CD4-positive, alpha-beta T cell (primary cell): ENCODE measurements at regions not wholly inside any gene's neighbourhood (a gene's known extent, or its start where the extent isn't known, plus 50 kb on each side); places are given as distances from the start of the nearest gene placed in this dataset.
"Not testable (repeated sequence)": the region's sequence is repeated elsewhere in the genome, so short reads cannot be mapped to it uniquely, and the experiment has no call there.

Source experiments
- ATAC-seq: fragments of 200-7000 bp; cut with Tn5 transposase; one replicate; pipeline ENCODE4 v1.10.0; 2022; ENCODE audit warnings: mild to moderate bottlenecking; ENCODE audit not compliant: poor library complexity
- CTCF ChIA-PET: fragments of 350-600 bp; sonication (Branson Sonifier 250); formaldehyde crosslinking; loops from one replicate; lab custom pipeline; 2021; ENCODE audit warnings: antibody characterized with exemption, inconsistent platforms; lab: Charles Lee
- POLR2A ChIA-PET: fragments of 350-600 bp; sonication (Branson Sonifier 250); formaldehyde crosslinking; loops from one replicate; lab custom pipeline; 2021; ENCODE audit warnings: antibody characterized with exemption, inconsistent platforms; lab: Charles Lee
- DNase-seq, 14 experiments: peaks; one replicate each; pipeline ENCODE4 v3.0.0-alpha.2; 2013 to 2020; ENCODE audit warnings: mixed read lengths in 2 of 14
- H3K27ac ChIP-seq, 2 donors: one replicate each; pipeline versions ENCODE4 v1.5.1 to v1.7.0; 2013; ENCODE audit warnings: low read length in 2 of 2, low read depth in 1 of 2, mild to moderate bottlenecking in 1 of 2
- H3K27me3 ChIP-seq, 2 experiments: 1 replicate in 1 of 2; 2 replicates in 1 of 2; pipeline versions ENCODE4 v1.6.1 to v1.7.0; 2013; ENCODE audit warnings: low read length in 2 of 2, control low read depth in 1 of 2, mild to moderate bottlenecking in 1 of 2, moderate library complexity in 1 of 2; ENCODE audit not compliant: insufficient read depth in 2 of 2, control insufficient read depth in 1 of 2
- H3K36me3 ChIP-seq: one replicate; pipeline ENCODE4 v1.6.1; 2013; ENCODE audit warnings: low read length, control low read depth; ENCODE audit not compliant: insufficient read depth
- H3K4me1 ChIP-seq: one replicate; pipeline ENCODE4 v1.6.1; 2013; ENCODE audit warnings: low read length, control low read depth; ENCODE audit not compliant: insufficient read depth
- H3K4me3 ChIP-seq: one replicate; pipeline ENCODE4 v1.5.1; 2013; ENCODE audit warnings: mild to moderate bottlenecking, low read length, moderate library complexity
- H3K9me3 ChIP-seq, 2 experiments: 1 replicate in 1 of 2; 2 replicates in 1 of 2; pipeline versions ENCODE4 v1.6.1 to v1.7.0; 2013; ENCODE audit warnings: low read length in 2 of 2, mild to moderate bottlenecking in 2 of 2, control low read depth in 1 of 2, moderate library complexity in 1 of 2; ENCODE audit not compliant: control insufficient read depth in 1 of 2, insufficient read depth in 1 of 2
- H3K27ac Mint-ChIP-seq: one replicate; pipeline ENCODE4 v1.8.0; 2020; ENCODE audit warnings: mixed read lengths
- H3K27me3 Mint-ChIP-seq: one replicate; pipeline ENCODE4 v1.8.0; 2021; ENCODE audit warnings: mixed read lengths
- H3K36me3 Mint-ChIP-seq: one replicate; pipeline ENCODE4 v1.8.0; 2021; ENCODE audit warnings: low read depth, mixed read lengths
- H3K4me1 Mint-ChIP-seq: one replicate; pipeline ENCODE4 v1.8.0; 2021; ENCODE audit warnings: low read depth, mixed read lengths
- H3K4me3 Mint-ChIP-seq: one replicate; pipeline ENCODE4 v1.8.0; 2020; ENCODE audit warnings: mild to moderate bottlenecking, mixed read lengths
- H3K9me3 Mint-ChIP-seq: one replicate; pipeline ENCODE4 v1.8.0; 2020; ENCODE audit warnings: mixed read lengths
- CTCF ChIP-seq: fragments of 200-600 bp; IDR thresholded peaks from one replicate; pipeline ENCODE4 v1.8.0; 2022; ENCODE audit warnings: antibody characterized with exemption, mild to moderate bottlenecking
- intact Hi-C, 2 experiments: fragments of 100-400 bp; cut with DNase I in 1 of 2; cut with micrococcal nuclease in 1 of 2; formaldehyde crosslinking; loops; one replicate each; pipeline versions ENCODE4 v1.15.1 to v1.9.0; 2023 to 2025; cut with DNase I, micrococcal nuclease

GRCh38 chr13:18238586-18238985 is 943.0 kb downstream of the TUBA3C start:
- POLR2A ChIA-PET, H3K27me3 Mint-ChIP-seq, ATAC-seq, DNase-seq, CTCF ChIA-PET, H3K4me1 ChIP-seq, H3K9me3 Mint-ChIP-seq, H3K36me3 Mint-ChIP-seq, H3K4me1 Mint-ChIP-seq, H3K36me3 ChIP-seq, H3K4me3 Mint-ChIP-seq, intact Hi-C loops, H3K27ac Mint-ChIP-seq, H3K27me3 ChIP-seq, H3K4me3 ChIP-seq, H3K27ac ChIP-seq: not testable (repeated sequence)
- peaks cover 0 to 44% of the 10 kb centered on the region in 2 experiments for H3K9me3 ChIP-seq

GRCh38 chr13:18236528-18236815 is 945.2 kb downstream of the TUBA3C start:
- POLR2A ChIA-PET = no interaction called here
- intact Hi-C loops = no loop called here

GRCh38 chr13:18235756-18236527 is 945.7 kb downstream of the TUBA3C start:
- CTCF ChIA-PET = no interaction called here
- Histone ChIP-seq H3K4me3 (no peak overlapping the region), H3K9me3 (peaks cover 0 to 50% of the 10 kb centered on the region in 2 experiments), H3K27ac (no peak overlapping the region), H3K4me1 (no peaks in the 10 kb centered on the region), H3K36me3 (no peaks in the 10 kb centered on the region), H3K27me3 (no peaks in the 10 kb centered on the region)
- Mint-ChIP-seq H3K36me3 (no peaks in the 10 kb centered on the region), H3K4me3 (no peak overlapping the region), H3K27me3 (no peaks in the 10 kb centered on the region), H3K27ac (no peak overlapping the region), H3K9me3 (no peaks in the 10 kb centered on the region), H3K4me1 (no peaks in the 10 kb centered on the region)
- DNase-seq = no peak
- ATAC-seq = no peak
- POLR2A ChIA-PET = no interaction called here
- no peak for TF ChIP-seq CTCF
- intact Hi-C loops = no loop called here

More at GRCh38 chr13:18236528-18236815, 945.2 kb downstream of the TUBA3C start:
- Histone ChIP-seq H3K4me1 (no peaks in the 10 kb centered on the region), H3K27me3 (no peaks in the 10 kb centered on the region), H3K36me3 (no peaks in the 10 kb centered on the region), H3K9me3 (peaks cover 0 to 50% of the 10 kb centered on the region in 2 experiments), H3K4me3 (no peak overlapping the region), H3K27ac (no peak overlapping the region)
- H3K9me3 Mint-ChIP-seq = no peaks in the 10 kb centered on the region
- ATAC-seq (no peak), DNase-seq (peak in 1 of 14 experiments; percentile 9)
- H3K4me1 Mint-ChIP-seq = no peaks in the 10 kb centered on the region
- no peak overlapping the region for H3K4me3 Mint-ChIP-seq
- H3K27ac Mint-ChIP-seq = no peak overlapping the region
- no peak for TF ChIP-seq CTCF
- no peaks in the 10 kb centered on the region for H3K27me3 Mint-ChIP-seq
- no peaks in the 10 kb centered on the region for H3K36me3 Mint-ChIP-seq
- CTCF ChIA-PET = no interaction called here

GRCh38 chr13:18235172-18235571 is 946.5 kb downstream of the TUBA3C start:
- ChIA-PET CTCF (no interaction called here), POLR2A (no interaction called here)
- H3K27me3 Mint-ChIP-seq = no peaks in the 10 kb centered on the region
- DNase-seq (no peak), ATAC-seq (no peak)
- H3K4me3 ChIP-seq = no peak overlapping the region
- intact Hi-C loops = no loop called here
- no peak overlapping the region for H3K4me3 Mint-ChIP-seq
- no peaks in the 10 kb centered on the region for H3K4me1 ChIP-seq
- no peaks in the 10 kb centered on the region for H3K27me3 ChIP-seq
- TF ChIP-seq CTCF = no peak
- H3K36me3 Mint-ChIP-seq = no peaks in the 10 kb centered on the region
- H3K36me3 ChIP-seq = no peaks in the 10 kb centered on the region
- peaks cover 0 to 50% of the 10 kb centered on the region in 2 experiments for H3K9me3 ChIP-seq
- no peak overlapping the region for H3K27ac Mint-ChIP-seq
- H3K27ac ChIP-seq = no peak overlapping the region
- H3K4me1 Mint-ChIP-seq = no peaks in the 10 kb centered on the region
- no peaks in the 10 kb centered on the region for H3K9me3 Mint-ChIP-seq

GRCh38 chr13:18234451-18234850 is 947.2 kb downstream of the TUBA3C start:
- DNase-seq, H3K27me3 ChIP-seq, H3K4me1 ChIP-seq, intact Hi-C loops, H3K36me3 ChIP-seq, H3K9me3 Mint-ChIP-seq, ATAC-seq, H3K4me3 ChIP-seq, POLR2A ChIA-PET, H3K27ac ChIP-seq, H3K4me1 Mint-ChIP-seq, CTCF ChIA-PET, H3K27ac Mint-ChIP-seq, H3K36me3 Mint-ChIP-seq, H3K4me3 Mint-ChIP-seq, H3K27me3 Mint-ChIP-seq: not testable (repeated sequence)
- H3K9me3 ChIP-seq = peaks cover 0 to 50% of the 10 kb centered on the region in 2 experiments
